GM12891 (cell line): ENCODE measurements at regions not wholly inside any gene's neighbourhood (a gene's known extent, or its start where the extent isn't known, plus 50 kb on each side); places are given as distances from the start of the nearest gene placed in this dataset.

Experiments used
- POLR2A ChIP-seq: IDR thresholded peaks from 2 replicates; pipeline ENCODE4 v1.6.1; 2011; ENCODE audit warnings: low read depth, low read length, control low read depth
- POLR2AphosphoS5 ChIP-seq: IDR thresholded peaks from 2 replicates; pipeline ENCODE4 v1.6.1; 2011; ENCODE audit warnings: low read depth, low read length, control low read depth
- POU2F2 ChIP-seq: IDR thresholded peaks from 2 replicates; pipeline ENCODE4 v1.6.1; 2011; ENCODE audit warnings: low read depth, mild to moderate bottlenecking, control low read depth, low read length, moderate library complexity

DNA sequence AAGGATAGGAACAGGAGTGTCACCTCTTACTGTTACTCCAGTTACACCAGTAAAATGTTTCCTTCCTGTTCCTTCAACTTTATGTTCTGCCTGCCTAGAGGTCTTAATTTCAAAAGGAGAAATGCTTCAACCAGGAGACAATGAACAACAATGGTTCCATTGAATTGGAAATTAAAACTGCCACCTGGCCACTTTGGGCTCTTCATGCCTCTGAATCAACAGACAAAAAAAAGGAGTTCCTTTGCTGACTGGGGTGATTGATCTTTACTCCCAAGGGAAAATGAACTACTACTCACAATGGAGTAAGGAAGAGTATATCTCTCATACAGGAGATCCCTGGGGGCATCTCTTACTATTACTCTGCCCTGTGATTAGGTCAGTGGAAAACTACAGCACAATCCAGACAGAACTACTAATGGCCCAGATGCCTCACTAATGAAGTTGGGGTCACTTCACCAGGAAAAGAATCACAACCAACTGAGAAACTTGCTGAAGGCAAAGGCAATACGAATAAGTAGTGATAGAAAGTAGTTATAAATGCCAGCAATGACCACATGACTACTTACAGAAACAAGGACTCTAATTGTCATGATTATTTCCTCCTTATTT lies 76.6 kb upstream of the PRDX6 start:
- TF ChIP-seq POLR2A (no peak), POLR2AphosphoS5 (no peak), POU2F2 (no peak)
